PFSK-1 (cell line): ENCODE measurements at regions not wholly inside any gene's neighbourhood (a gene's known extent, or its start where the extent isn't known, plus 50 kb on each side); places are given as distances from the start of the nearest gene placed in this dataset.

ENCODE experiments used
- POLR2AphosphoS5 ChIP-seq: IDR thresholded peaks from 2 replicates; pipeline ENCODE4 v1.6.1; 2012; ENCODE audit warnings: low read depth, mild to moderate bottlenecking, control low read depth, low read length, moderate library complexity
- TAF1 ChIP-seq: IDR thresholded peaks from 2 replicates; pipeline ENCODE4 v1.6.1; 2012; ENCODE audit warnings: low read length, control low read depth, borderline replicate concordance; ENCODE audit not compliant: insufficient read depth

- TF ChIP-seq TAF1: no peak
- no peak for TF ChIP-seq POLR2AphosphoS5
Measured at GRCh38 chr4:79842162-79842561, 230.9 kb downstream of the ANTXR2 start.
